Keratinocyte (primary cell): ENCODE measurements at regions not wholly inside any gene's neighbourhood (a gene's known extent, or its start where the extent isn't known, plus 50 kb on each side); places are given as distances from the start of the nearest gene placed in this dataset.

Experiments
- CTCF ChIP-seq, 3 experiments: IDR thresholded peaks in 1 of 3; conservative IDR thresholded peaks in 1 of 3; optimal IDR thresholded peaks in 1 of 3; 2 replicates in 2 of 3; 3 replicates in 1 of 3; pipeline versions ENCODE3 to v1.5.1; 2011; ENCODE audit warnings: low read length in 3 of 3, mild to moderate bottlenecking in 3 of 3, moderate library complexity in 2 of 3, control low read depth in 1 of 3, inconsistent platforms in 1 of 3; ENCODE audit not compliant: insufficient read depth in 2 of 3; ENCODE audit errors: extremely low read depth in 1 of 3
- EZH2 ChIP-seq: IDR thresholded peaks from one replicate; pipeline ENCODE4 v1.6.1; 2012; ENCODE audit warnings: inconsistent platforms, mild to moderate bottlenecking, low read length, moderate library complexity

GRCh38 chr5:17358031-17358430, 140.0 kb upstream of the TAF11L2 start:
- TF ChIP-seq CTCF (optimal IDR thresholded peaks at IDR 0.05 in 1 of 3, IDR thresholded peaks at IDR 0.05 in 1 of 3, conservative IDR thresholded peaks at IDR 0.05 in 1 of 3; ENCODE audit: extremely low read depth in 1 of 3, insufficient read depth in 2 of 3, low read length in 3 of 3) (no peak), EZH2 (no peak)
